ENCODE measurements at regions not wholly inside any gene's neighbourhood (a gene's known extent, or its start where the extent isn't known, plus 50 kb on each side); places are given as distances from the start of the nearest gene placed in this dataset.

DNA sequence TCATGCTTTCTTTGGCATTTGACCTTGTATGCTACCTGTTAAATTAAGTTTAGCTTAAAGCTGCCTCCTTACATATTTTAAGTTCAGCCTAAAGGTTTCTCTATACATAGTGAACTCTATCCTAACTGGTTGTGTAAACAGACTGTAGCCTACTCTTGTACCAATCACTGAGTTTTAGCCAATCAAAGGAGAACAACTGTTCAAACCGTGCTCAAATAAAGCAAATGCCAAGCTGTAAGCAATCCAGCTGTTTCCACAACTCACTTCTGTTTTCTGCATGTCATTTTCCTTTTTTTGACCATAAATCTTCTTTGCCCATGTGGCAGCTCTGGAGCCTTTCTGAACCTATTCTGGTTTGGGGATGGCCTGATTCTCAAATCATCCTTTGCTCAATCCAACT lies 1603.8 kb upstream of the ACVR2A start:
- no peak for FAIRE-seq

DNA sequence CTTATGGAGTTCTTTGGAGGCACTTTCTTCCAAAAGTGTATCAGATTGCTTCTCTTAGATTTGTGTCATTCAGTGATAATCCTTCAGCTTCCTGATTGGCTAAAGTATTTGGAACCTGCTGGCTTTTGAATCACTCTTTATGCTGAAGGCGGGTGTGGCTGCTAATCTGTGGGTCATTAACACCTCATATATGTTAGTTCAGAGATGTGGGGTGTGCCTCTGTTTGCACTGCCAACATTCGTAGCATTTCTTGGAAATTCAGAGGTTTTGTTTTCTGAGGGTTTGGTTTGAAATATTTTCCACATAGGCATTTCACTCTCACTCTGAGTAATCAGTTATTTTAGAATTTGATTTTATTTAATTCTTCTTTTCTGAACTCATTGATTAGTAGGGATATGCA lies 1604.4 kb upstream of the ACVR2A start:
- FAIRE-seq: no peak

- FAIRE-seq: no peak
These were observed 1605.3 kb upstream of the ACVR2A start for GRCh38 chr2:146239392-146240135.

GRCh38 chr2:146238254-146238966 lies 1606.4 kb upstream of the ACVR2A start:
- no peak for FAIRE-seq

DNA sequence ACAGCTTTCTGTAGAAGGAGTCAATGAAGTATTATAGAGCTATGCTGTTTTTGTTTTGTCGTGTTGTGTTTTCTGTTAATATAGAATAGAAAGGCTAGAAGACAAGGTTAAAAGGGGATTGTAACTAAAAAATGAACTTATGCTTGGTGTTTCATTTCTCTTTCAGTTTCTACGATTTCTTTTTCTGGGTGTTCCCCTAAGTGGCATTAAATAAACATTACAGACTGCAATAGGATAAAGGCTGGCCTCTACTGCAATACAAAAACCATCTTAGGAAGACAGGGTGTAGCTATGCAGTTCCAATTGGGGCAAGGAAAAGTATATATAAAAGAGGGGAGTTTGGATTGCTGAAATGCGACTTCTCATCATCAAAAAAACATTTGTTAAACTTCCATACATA lies 1609.7 kb upstream of the ACVR2A start:
- no peak for FAIRE-seq

DNA sequence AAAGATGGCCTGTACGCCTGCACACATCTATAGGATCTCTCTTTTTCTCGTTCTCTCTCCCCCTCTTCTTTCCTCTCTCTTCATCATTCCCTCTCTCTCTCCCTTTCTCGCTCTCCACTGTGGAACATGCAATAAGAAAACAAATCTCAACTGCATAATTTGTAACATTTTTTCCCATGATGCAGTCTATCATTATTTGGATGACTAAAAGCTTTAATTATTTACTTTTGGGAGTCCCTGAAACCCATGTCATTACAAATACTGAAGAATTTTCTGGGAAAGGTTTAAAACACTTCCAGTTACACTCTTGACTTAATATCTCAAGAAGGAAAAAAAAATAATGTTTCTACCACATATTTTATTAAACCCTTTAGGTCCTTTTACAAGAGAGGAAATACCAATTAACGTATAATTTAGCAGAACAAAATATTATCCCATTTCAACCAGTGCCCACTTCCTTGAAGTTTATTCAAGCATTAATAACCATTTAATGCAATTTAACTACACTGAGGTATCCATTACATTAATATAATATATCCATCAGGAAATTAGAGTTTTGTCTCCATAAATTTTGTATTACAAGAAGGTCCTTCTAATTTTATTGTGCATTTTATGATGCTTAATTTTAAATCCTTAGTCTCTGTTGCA lies 1615.2 kb upstream of the ACVR2A start:
- no peak for FAIRE-seq

DNA sequence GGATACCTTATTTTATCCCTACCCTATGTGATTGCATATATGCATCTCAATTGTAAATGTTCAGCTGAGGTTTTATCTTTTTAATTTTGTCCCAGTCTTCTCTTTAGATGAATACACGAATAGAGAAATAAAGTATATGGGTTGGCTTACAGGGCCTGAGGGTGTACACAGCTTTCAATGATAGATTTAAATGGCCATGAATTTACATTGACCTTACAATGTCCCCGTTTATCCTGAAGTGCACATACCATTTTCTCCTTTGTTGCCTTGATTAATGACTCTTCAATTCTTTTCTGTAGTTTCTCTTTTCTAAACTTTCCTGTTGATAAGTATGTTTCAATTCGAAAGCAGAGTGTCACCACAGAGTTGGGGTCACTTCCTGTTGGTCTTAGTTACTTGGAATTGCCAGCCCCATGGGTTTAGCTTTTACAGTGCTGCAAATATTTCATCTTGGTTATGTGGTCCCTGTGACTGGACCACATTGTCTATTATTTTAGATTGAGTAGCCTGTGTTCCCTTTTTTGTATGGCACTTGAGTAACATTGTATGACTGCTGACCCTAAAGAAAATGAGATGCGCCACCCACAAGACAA lies 1616.3 kb upstream of the ACVR2A start:
- no peak for FAIRE-seq

DNA sequence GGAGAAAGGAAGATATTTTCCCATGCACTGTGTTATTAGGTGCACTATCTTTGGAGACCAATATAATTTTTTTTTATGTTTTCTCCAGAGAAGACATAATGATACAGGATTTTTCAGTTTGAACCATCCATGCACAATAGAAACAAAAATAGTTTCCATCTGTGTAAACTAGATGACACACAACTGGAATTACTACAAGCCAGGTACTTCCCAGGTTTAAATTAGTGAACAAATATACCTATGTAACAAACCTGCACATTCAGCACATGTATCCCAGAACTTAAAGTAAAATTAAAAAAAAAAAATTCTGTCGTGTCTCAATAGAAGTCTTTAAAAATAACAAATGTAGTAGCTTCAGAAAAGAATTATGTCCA lies 1616.8 kb upstream of the ACVR2A start:
- no peak for FAIRE-seq

GRCh38 chr2:146227152-146228019 lies 1617.4 kb upstream of the ACVR2A start:
- FAIRE-seq: no peak

DNA sequence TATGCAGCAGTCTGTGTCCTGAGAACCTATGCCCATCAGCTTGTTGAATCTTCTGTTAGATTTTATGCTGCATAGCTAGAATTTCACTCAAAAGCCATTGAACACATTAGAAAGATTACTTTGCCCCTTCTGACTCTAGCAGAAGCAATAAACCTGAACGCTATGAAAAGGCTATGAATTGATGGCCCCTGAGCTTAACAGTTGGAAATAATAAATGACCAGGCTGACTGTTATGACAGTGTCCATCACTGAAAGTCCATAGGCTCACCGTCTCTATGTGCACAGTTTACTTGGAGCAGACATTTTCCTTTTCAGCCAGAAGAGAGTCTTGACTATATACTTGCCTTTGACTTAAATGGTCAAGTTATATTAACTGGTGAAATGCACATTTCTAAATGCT lies 1618.8 kb upstream of the ACVR2A start:
- FAIRE-seq: no peak

- peak; percentile 21 for FAIRE-seq
These were observed 1623.0 kb upstream of the ACVR2A start for GRCh38 chr2:146221826-146222225.

DNA sequence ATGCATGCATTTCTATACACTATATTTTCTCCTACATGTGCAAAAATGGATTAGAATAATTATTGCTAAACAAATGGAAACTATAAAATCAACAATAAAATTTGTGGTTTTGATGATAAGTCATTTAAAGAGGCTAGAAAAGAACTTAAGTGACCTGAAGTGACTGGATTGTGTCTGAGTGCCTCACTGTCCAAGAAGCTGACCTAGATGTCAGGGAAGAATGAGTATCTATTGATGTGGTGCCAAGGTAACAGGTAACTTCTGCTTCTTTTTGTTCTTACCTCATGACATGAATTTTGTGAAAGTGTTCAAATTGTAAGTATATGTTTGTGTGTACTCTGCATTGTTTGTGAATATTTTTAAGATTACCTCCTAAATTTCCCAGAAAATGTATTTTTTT lies 1623.9 kb upstream of the ACVR2A start:
- FAIRE-seq: no peak

- peak; percentile 95 for FAIRE-seq
These were observed 1630.4 kb upstream of the ACVR2A start for GRCh38 chr2:146214394-146214929.

GRCh38 chr2:146213674-146214073 lies 1631.2 kb upstream of the ACVR2A start:
- no peak for FAIRE-seq

- FAIRE-seq: no peak
These were observed 1632.2 kb upstream of the ACVR2A start for GRCh38 chr2:146212602-146213001.

DNA sequence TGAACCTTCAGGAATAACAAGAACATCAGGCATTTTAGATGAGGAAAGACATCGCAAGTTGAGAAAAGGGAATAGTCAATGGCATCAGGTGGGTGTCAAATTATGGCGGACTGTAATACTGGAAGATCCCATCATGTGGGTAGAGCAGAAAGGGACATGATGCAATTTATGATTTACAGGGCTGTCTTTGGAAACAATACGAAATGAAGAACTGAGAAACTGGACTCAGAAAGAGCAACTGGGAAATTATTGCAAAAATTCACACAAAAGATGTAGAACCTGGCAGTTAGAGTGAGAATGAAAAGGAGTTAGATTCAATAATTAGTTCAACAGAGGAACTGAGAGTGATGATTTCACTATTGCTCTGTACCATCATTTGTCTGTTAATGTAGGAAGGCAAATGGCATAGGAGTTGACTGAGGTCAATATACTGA lies 1635.0 kb upstream of the ACVR2A start:
- FAIRE-seq: no peak

DNA sequence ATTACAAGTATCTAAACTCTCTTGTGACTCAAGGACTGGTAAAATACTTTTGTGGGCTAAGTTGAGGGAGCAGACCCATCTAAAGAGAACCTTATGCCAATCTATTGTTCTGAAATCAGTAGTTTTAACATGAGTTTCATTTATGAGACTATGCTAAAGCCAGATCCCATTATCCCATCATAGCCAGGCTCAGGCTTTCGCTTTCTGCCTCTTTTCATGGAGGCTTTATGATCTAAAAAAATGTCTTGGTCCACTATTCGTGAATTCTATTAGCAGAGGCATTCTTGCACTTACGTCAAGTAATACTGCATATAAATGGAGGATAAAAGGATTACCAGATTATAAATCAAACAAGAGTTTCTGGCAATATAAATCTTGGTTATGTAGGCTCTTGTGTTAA lies 1636.9 kb upstream of the ACVR2A start:
- no peak for FAIRE-seq

- FAIRE-seq: no peak
These were observed 1637.4 kb upstream of the ACVR2A start for GRCh38 chr2:146207417-146207816.

- no peak for FAIRE-seq
These were observed 1641.7 kb upstream of the ACVR2A start for GRCh38 chr2:146203064-146203624.

DNA sequence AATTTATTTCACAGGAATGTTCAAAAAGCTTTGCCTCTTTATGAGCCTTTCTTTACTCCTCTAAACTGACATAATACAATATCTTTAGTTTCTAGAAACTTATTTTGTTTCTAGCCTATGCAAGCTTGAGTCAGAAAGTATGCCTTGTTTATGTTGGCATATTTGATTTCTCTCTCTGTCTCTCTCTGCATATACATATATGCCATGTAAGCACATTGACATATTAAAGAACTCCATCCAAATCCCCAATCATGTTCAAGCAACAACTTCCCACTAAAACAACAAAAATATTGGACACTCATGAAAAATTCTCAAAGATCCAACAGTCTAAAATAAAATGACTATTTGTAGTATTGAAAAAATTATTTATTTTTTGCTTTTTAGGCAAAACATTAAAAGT lies 1651.2 kb upstream of the ACVR2A start:
- no peak for FAIRE-seq

- no peak for FAIRE-seq
These were observed 1655.3 kb upstream of the ACVR2A start for GRCh38 chr2:146189541-146189940.

- FAIRE-seq: no peak
These were observed 1654.0 kb upstream of the ZEB2 start for GRCh38 chr2:146173934-146174333.

Measured in islet of Langerhans (tissue), 1 donor.